HG03439 (cell line): ENCODE measurements at regions not wholly inside any gene's neighbourhood (a gene's known extent, or its start where the extent isn't known, plus 50 kb on each side); places are given as distances from the start of the nearest gene placed in this dataset.
"Not testable (repeated sequence)": the region's sequence is repeated elsewhere in the genome, so short reads cannot be mapped to it uniquely, and the experiment has no call there.

Experiments
- ATAC-seq: cut with Tn5 transposase; IDR thresholded peaks from one replicate; pipeline ENCODE4 v1.9.1; 2021; ENCODE audit warnings: mild to moderate bottlenecking, moderate library complexity; ENCODE audit not compliant: unreplicated experiment

DNA sequence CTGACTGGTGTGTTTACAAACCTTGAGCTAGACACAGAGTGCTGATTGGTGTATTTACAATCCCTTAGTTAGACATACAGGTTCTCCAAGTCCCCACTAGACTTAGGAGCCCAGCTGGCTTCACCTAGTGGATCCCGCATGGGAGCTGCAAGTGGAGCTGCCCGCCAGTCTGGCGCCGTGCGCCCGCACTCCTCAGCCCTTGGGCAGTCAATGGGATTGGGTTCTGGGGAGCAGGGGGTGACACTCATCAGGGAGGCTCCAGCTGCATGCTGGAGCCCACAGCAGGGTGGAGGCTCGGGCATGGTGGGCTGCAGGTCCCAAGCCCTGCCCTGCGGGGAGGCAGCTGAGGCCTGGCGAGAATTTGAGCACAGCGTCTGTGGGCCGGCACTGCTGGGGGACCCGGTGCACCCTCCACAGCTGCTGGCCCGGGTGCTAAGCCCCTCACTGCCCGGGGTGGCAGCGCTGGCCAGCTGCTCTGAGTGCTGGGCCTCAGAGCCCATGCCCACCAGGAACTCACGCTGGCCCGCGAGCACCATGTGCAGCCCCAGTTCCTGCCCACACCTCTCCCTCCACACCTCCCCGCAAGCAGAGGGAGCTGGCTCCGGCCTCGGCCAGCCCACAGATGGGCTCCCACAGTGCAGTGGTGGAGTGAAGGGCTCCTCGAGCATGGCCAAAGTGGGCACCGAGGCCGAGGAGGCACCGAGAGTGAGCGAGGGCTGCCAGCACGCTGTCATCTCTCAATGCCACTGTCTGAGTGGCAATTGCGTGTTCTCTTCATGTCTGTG is 290.6 kb upstream of the RGPD4 start:
- not testable (repeated sequence) for ATAC-seq

DNA sequence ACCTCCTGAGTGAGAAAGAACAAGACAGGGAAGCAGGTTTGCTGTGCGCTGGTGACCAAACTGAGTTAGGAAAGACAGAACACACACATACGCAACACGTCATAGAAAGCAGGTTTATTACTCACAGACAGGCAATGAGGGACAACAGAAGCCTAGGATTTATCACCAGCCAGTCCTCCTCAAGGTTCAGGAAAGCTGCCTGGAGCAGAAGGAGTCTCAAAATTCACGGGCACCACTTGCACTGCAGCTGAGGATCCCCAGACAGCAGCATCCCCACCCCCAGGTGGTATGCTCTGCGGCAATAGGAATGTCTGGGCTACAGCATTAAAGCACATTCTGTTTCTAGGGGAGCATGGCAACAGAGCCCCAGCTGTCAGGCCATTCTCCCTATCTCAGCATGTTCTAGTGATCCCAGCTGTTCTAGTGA is 284.4 kb upstream of the RGPD4 start:
- ATAC-seq, result no peak

DNA sequence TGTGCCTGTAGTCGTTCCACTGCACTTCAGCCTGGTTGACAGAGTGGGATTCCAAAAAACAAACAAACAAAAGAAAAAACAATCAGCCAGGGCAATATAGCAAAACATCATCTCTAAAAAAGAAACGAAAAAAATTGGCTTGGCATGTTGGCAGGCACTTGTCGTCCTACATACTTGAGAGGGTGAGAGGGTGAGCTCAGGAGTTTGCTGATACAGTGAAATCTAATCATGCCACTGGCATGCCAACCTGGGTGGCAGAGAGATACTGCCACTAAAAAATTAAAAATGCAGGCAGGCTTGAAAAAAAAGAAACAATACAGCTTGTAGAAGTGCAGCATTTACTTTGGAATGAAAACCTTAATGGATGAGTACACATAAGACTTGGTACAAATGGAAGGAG is 282.9 kb upstream of the RGPD4 start:
- ATAC-seq, result no peak

- no peak for ATAC-seq
These were observed 281.6 kb upstream of the RGPD4 start for GRCh38 chr2:107545066-107545465.

- no peak for ATAC-seq
These were observed 280.8 kb upstream of the RGPD4 start for GRCh38 chr2:107545851-107546250.

DNA sequence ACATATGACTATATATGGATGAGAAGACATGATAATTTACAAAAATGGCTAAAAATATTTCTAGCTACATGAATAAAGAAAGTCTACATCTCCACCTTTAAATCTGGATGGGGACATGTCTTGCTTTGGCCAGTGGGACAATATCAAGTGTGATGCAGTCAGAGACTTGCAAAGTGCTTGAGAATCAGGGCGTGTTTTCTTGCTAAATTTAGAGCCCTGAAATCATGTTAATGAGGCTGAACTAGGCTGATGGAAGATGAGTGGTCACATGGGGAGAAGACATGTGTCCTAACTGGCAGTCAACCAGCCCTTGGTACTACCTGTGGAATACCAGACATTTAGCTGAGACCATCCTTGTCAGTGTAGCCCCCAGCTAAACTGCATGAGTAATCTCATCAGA is 278.5 kb upstream of the RGPD4 start:
- ATAC-seq, result no peak

DNA sequence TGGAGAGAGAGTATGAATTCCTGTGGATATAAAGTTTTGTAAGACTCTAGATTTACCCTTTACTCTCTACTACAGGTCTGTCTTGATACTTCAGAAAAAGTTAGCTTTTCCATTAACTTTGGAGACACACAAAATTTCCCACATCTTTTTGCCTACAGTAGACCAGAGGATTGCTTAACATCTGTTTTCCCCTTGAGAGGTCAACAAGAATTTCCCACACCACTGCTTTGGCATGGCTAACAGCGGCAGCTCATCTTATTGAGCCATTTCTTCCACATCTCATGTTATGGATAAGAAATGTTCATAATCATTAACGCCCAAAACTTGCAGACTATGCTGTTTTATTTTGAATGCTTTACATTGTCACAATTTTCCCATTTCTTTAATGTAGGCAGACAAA is 273.6 kb upstream of the RGPD4 start:
- no peak for ATAC-seq

DNA sequence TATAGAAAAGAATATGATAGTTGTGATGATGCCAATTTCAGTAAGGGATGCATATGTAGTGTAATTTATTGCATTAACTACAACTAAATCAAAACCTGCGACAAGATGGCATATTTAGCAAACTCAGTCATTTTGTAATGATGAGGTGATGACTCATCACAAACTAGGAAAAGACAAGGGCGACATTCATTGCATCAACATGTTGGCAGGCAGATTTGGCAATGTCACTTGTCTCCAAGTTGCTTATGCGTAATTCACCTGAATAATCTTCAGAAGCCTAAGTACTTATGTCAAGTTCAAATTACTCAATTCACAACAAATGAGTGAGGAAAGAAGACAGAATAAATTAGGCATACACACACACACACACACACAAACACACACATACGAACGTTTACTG is 273.2 kb upstream of the RGPD4 start:
- no peak for ATAC-seq

DNA sequence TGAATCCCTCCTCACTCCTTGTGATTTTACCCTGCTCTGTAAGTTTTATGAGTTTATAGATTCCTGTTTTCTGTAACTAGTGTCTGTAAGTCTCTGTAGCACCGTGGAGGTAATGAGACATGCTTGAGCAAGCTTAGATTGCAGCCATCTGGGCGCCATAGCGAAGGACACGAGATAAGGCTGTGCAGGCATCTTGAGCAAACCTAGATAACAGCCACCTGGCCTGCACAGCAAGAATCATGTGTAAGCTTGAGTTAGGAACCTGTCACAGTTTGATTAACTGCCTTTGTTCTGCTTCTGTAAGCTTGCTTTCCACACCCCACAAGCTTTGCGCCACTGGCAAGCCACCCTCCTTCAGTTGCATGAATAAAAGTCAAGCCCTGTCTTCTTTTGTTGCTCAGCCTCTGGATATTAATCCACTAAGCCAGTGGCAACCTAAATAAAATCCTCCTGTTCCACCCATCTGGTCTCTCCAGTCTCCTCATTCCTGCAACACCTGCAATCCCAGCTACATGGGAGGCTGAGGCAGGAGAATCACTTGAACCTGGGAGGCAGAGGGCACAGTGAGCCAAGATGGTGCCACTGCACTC is 270.6 kb upstream of the RGPD4 start:
- no peak for ATAC-seq

- ATAC-seq, result no peak
These were observed 268.4 kb upstream of the RGPD4 start for GRCh38 chr2:107558295-107558694.

- ATAC-seq, result no peak
These were observed 257.2 kb upstream of the RGPD4 start for GRCh38 chr2:107569496-107569895.

GRCh38 chr2:107570876-107571275 is 255.8 kb upstream of the RGPD4 start:
- ATAC-seq, result no peak

DNA sequence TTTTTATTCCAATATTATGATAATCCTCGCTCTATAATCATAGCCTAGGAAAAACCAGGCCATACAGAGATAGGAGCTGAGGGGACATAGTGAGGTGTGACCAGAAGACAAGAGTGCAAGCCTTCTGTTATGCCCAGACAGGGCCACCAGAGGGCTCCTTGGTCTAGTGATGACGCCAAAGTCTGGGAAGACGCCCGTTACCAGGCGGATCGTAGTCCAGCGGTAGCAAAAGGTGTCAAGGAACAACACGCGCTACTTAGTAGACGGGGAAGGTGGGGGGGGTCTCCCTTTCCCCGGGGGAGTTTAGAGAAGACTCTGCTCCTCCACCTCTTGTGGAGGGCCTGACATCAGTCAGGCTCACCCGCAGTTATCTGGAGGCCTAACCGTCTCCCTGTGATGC is 253.8 kb upstream of the RGPD4 start:
- not testable (repeated sequence) for ATAC-seq

DNA sequence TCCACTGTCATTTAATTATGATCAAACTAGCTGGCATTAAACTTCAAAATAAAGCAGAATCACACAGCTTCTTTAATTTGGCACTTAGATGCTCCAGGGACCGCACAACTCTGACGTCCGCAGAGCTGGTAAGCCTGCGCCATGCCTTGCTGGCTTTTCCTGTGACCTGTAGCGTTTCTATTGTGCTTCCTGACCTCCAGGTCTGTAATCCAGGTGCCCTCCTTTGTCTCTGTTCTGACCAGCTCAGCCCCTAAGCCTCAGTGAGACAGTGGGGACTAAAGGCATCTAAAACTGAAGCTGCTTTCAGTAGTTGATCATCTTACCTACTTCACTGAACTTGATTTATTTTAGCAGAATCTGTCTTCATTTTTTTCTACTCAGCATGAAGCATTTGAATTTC is 249.7 kb upstream of the RGPD4 start:
- ATAC-seq, result no peak

- no peak for ATAC-seq
These were observed 244.2 kb upstream of the RGPD4 start for GRCh38 chr2:107582487-107582886.

DNA sequence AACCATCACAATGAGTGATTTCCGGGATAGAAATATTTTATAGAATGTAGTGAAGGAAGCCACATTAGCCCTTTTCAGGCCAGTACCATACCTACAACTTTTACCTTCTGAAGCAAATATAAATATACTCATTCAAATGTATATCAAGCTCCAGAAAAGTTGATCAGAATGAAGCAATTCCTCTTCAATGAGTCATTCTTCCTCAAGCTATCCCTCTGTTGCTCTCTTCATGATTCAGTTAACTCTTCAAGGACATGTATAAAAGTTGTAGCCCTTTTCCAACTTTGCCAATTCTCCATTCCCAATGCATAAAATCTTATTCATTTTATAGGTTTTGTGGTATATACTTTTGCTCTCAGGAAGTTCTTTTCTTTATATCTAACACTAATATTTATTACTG is 242.1 kb upstream of the RGPD4 start:
- ATAC-seq, result no peak

GRCh38 chr2:107585851-107586250 is 240.8 kb upstream of the RGPD4 start:
- ATAC-seq, result no peak

- no peak for ATAC-seq
These were observed 238.5 kb upstream of the RGPD4 start for GRCh38 chr2:107588181-107588580.

- no peak for ATAC-seq
These were observed 237.6 kb upstream of the RGPD4 start for GRCh38 chr2:107589079-107589491.

- no peak for ATAC-seq
These were observed 235.0 kb upstream of the RGPD4 start for GRCh38 chr2:107591561-107592279.

GRCh38 chr2:107592280-107592624 is 234.4 kb upstream of the RGPD4 start:
- no peak for ATAC-seq

GRCh38 chr2:107595285-107595684 is 231.4 kb upstream of the RGPD4 start:
- ATAC-seq, result no peak
